RWPE1 (cell line): ENCODE measurements at regions not wholly inside any gene's neighbourhood (a gene's known extent, or its start where the extent isn't known, plus 50 kb on each side); places are given as distances from the start of the nearest gene placed in this dataset.

Experiments used
- CTCF ChIA-PET: fragments of 350-600 bp; sonication (Branson Sonifier 250); formaldehyde crosslinking; extraction: SDS; loops from one replicate; lab custom pipeline; 2021; lab: Yijun Ruan, JAX
- POLR2A ChIA-PET: fragments of 400-600 bp; formaldehyde crosslinking; extraction: SDS; loops from one replicate; lab custom pipeline; 2020; ENCODE audit warnings: antibody characterized with exemption; ENCODE audit not compliant: low non-redundant PET; lab: Yijun Ruan, JAX
- DNase-seq: peaks from one replicate; pipeline ENCODE4 v3.0.0; 2012; ENCODE audit warnings: low spot score
- H3K27ac ChIP-seq: fragments of 450-650 bp; 2 replicates; pipeline ENCODE4 v1.5.1; 2017
- TF ChIP-seq, protein P1 (sequence below): fragments of 450-650 bp; conservative IDR thresholded peaks from 2 replicates; pipeline ENCODE4 v1.5.1; 2017; ENCODE audit warnings: low read depth, mild to moderate bottlenecking

DNA sequence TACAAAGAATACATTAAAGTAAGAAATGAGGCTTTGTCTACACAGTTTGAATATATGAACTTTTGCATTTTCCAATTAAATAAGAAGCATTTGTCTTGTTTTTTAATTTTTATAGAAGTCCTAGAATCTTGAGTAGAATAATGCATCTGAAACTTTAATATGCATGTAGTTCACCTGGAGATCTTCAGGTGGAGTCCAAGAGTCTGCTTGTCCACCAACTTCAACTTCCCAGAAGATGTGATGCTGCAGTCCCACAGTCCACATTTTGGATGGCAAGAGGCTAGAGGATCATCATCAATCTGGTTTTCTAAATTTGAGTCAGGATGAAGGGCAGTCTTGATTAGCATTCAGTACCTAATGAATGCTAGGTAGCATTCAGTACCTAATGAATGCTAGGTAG is 357.6 kb upstream of the SOX2 start:
- TF ChIP-seq, protein P1, sequence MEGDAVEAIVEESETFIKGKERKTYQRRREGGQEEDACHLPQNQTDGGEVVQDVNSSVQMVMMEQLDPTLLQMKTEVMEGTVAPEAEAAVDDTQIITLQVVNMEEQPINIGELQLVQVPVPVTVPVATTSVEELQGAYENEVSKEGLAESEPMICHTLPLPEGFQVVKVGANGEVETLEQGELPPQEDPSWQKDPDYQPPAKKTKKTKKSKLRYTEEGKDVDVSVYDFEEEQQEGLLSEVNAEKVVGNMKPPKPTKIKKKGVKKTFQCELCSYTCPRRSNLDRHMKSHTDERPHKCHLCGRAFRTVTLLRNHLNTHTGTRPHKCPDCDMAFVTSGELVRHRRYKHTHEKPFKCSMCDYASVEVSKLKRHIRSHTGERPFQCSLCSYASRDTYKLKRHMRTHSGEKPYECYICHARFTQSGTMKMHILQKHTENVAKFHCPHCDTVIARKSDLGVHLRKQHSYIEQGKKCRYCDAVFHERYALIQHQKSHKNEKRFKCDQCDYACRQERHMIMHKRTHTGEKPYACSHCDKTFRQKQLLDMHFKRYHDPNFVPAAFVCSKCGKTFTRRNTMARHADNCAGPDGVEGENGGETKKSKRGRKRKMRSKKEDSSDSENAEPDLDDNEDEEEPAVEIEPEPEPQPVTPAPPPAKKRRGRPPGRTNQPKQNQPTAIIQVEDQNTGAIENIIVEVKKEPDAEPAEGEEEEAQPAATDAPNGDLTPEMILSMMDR = no peak
- POLR2A ChIA-PET = no interaction called here
- no peak overlapping the region for H3K27ac ChIP-seq
- no peak for DNase-seq
- CTCF ChIA-PET = no interaction called here

DNA sequence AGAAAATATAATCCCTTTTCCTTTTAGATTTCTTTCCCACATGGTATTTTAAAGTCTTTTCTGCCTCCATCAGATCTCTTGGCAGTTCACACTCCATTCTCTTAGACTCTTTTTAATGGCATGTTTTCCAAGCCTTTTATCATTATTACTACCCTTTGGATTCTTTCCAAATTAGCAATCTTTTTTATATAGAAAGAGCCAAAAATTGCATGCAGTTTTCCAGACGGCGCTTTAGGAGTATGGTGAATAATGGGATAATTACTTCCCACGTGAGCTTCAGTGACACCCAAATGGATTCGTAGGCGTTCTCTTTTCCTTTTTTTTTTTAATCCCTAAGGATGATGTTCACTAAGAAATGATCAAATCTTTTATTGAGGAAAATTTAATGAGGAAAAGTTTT is 354.8 kb upstream of the DNAJC19 start:
- CTCF ChIA-PET = no interaction called here
- TF ChIP-seq, protein P1 = no peak
- POLR2A ChIA-PET = no interaction called here
- DNase-seq = no peak
- H3K27ac ChIP-seq = no peak overlapping the region

DNA sequence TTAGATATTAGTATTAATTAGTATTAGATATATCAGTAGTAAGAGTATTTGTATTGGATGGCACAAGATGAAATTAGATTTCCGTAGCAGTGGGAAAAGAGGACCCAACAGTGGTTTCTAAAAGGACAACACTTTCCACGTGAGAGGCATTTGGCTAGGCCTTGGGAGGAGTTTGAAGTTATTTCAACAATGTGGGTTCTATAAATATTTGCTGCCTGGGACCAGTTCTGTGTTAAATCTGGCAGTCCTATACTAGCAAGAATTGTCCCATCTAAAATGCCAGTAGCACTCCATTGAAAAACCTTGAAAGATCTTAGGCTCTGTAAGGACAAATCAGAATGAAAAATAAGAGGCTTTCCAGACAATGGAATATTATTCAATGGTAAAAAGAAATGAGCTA is 347.1 kb upstream of the DNAJC19 start:
- ChIA-PET POLR2A (no interaction called here), CTCF (interaction anchor here (0.6 to 1.6 kb wide), 2 partner anchors 10 to 544 kb away, joined by 3 to 4 read pairs; no protein-coding TSS in a partner anchor)
- TF ChIP-seq, protein P1 = no peak
- DNase-seq = no peak
- no peak overlapping the region for H3K27ac ChIP-seq

DNA sequence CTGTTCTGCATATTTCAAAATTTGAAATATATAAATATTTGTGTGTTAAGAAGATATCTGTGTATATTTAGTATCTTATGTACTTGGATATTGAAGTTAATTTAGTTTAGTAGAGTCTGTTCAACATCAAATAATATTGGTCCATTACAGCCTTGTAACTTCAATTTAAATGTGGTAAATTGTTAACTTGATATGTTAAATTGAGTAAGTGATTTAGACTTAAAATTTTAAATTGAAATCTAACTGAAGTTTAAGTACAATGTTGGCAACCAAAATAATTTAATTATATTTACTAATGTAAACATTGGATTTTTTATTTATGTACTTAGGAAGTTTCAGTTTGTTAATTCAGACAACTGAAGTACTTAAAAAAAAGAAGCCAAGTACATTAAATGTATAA is 343.9 kb upstream of the DNAJC19 start:
- POLR2A ChIA-PET = no interaction called here
- CTCF ChIA-PET = no interaction called here
- no peak overlapping the region for H3K27ac ChIP-seq
- no peak for DNase-seq
- TF ChIP-seq, protein P1 = no peak

DNA sequence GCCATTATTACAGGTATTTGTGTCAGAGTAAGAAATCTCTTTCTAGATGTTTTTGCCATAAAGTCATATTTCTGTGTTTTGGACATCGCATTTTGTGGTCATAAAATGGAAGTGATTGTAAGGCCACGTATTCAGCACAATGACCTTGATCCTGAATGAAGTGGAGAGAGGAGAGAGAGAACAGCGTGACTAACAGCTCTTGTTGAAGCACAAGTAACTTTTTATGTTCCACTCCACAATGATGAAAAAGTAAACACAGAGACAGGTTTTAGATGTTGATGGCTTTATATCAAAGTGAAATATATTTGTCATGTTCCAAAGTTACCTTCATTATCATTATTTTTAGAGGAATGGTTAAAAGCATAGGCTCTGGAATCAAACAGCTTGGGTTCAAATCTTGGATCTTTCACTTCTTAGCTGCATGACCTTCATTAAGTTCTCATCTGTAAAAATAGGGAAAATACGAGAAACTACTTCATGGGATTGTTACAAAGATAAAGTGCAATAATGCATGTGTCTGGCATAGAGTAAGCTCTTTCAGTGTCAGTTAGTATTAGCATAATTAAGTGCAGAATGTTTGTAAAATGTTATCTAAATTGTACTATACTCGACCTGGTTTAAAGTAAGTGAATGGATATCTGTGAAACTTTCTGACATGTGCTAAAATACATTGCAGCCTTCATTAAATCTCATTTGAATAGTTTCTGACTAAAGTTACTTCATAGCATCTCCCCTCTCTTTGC is 341.5 kb upstream of the DNAJC19 start:
- no peak for DNase-seq
- TF ChIP-seq, protein P1 = no peak
- ChIA-PET CTCF (interaction anchor here (0.6 kb wide), 1 partner anchor 51 kb away, joined by 3 read pairs; no protein-coding TSS in a partner anchor), POLR2A (no interaction called here)
- no peak overlapping the region for H3K27ac ChIP-seq

DNA sequence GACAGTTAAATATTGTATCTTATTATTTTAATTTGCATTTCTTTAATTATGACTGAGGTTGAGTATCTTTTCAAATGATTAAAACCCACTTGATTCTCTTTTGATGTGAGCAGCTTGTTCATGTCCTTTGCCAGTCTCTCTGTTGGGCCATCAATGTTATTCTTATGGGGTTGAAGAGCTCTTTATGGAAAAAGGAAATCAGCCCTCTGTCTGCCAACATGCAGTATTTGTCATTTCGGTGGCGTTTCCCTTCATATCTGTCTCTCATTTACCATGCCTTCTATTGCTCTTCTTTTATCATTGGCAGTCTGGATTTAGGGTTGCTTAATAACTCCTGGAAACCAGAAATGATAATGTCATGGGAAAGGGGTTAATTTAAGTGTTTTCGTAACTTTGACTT is 340.7 kb upstream of the DNAJC19 start:
- no peak for DNase-seq
- POLR2A ChIA-PET = no interaction called here
- H3K27ac ChIP-seq = no peak overlapping the region
- TF ChIP-seq, protein P1 = no peak
- CTCF ChIA-PET = interaction anchor here (0.6 kb wide), 1 partner anchor 52 kb away, joined by 3 read pairs; no protein-coding TSS in a partner anchor
